ENCODE measurements at regions not wholly inside any gene's neighbourhood (a gene's known extent, or its start where the extent isn't known, plus 50 kb on each side); places are given as distances from the start of the nearest gene placed in this dataset.

- FAIRE-seq (no peak), DNase-seq (ENCODE audit: insufficient read length, low spot score) (no peak)
These were observed 381.6 kb downstream of the TMEM38B start for GRCh38 chr9:106075960-106076327.

GRCh38 chr9:106076711-106077110 is 382.4 kb downstream of the TMEM38B start:
- FAIRE-seq = no peak
- TF ChIP-seq CTCF (IDR thresholded peaks at IDR 0.05; ENCODE audit: insufficient read depth, missing control alignments) = no peak
- DNase-seq (ENCODE audit: insufficient read length, low spot score) = no peak

More at GRCh38 chr9:106075960-106076327, 381.6 kb downstream of the TMEM38B start:
- no peak for TF ChIP-seq CTCF (IDR thresholded peaks at IDR 0.05; ENCODE audit: insufficient read depth, missing control alignments)

GRCh38 chr9:106077731-106078130 is 383.4 kb downstream of the TMEM38B start:
- FAIRE-seq (no peak), DNase-seq (ENCODE audit: insufficient read length, low spot score) (no peak)
- TF ChIP-seq CTCF (IDR thresholded peaks at IDR 0.05; ENCODE audit: insufficient read depth, missing control alignments) = no peak

- DNase-seq (ENCODE audit: insufficient read length, low spot score) (no peak), FAIRE-seq (no peak)
- TF ChIP-seq CTCF (IDR thresholded peaks at IDR 0.05; ENCODE audit: insufficient read depth, missing control alignments) = no peak
These were observed 388.3 kb downstream of the TMEM38B start for GRCh38 chr9:106082621-106083020.

GRCh38 chr9:106084702-106085101 is 390.4 kb downstream of the TMEM38B start:
- TF ChIP-seq CTCF (IDR thresholded peaks at IDR 0.05; ENCODE audit: insufficient read depth, missing control alignments) = no peak
- no peak for FAIRE-seq
- DNase-seq (ENCODE audit: insufficient read length, low spot score) = no peak

GRCh38 chr9:106085479-106085878 is 391.1 kb downstream of the TMEM38B start:
- no peak for DNase-seq (ENCODE audit: insufficient read length, low spot score)
- TF ChIP-seq CTCF (IDR thresholded peaks at IDR 0.05; ENCODE audit: insufficient read depth, missing control alignments) = no peak
- no peak for FAIRE-seq

GRCh38 chr9:106092083-106092482 is 397.7 kb downstream of the TMEM38B start:
- DNase-seq (ENCODE audit: insufficient read length, low spot score) (no peak), FAIRE-seq (peak; percentile 16)
- TF ChIP-seq CTCF (IDR thresholded peaks at IDR 0.05; ENCODE audit: insufficient read depth, missing control alignments) = peak; percentile 15
